MM.1S (cell line): ENCODE measurements at regions not wholly inside any gene's neighbourhood (a gene's known extent, or its start where the extent isn't known, plus 50 kb on each side); places are given as distances from the start of the nearest gene placed in this dataset.

Experiments used
- DNase-seq: peaks from one replicate; pipeline ENCODE4 v3.0.0-alpha.2; 2015
- H2AFZ ChIP-seq: fragments of 300-600 bp; sonication (generic); 2 replicates; pipeline ENCODE4 v1.6.0; 2016; ENCODE audit warnings: antibody characterized with exemption, low read length
- H3F3A ChIP-seq: fragments of 300-600 bp; sonication (generic); 2 replicates; pipeline ENCODE4 v1.6.1; 2016; ENCODE audit warnings: mild to moderate bottlenecking, antibody characterized with exemption, low read length, moderate library complexity, mixed read lengths; ENCODE audit not compliant: insufficient read depth
- H3K27ac ChIP-seq: fragments of 300-600 bp; sonication (generic); 2 replicates; pipeline ENCODE4 v1.5.1; 2016; ENCODE audit warnings: mild to moderate bottlenecking, low read length
- H3K27me3 ChIP-seq: fragments of 300-600 bp; sonication (generic); replicated peaks from 2 replicates; pipeline ENCODE4 v1.6.0; 2016; ENCODE audit warnings: low read length; ENCODE audit not compliant: insufficient read depth
- H3K36me3 ChIP-seq: fragments of 300-600 bp; sonication (generic); replicated peaks from 2 replicates; pipeline ENCODE4 v1.6.1; 2016; ENCODE audit warnings: mild to moderate bottlenecking, low read length, mixed read lengths; ENCODE audit not compliant: insufficient read depth
- H3K4me1 ChIP-seq: fragments of 300-600 bp; sonication (generic); 2 replicates; pipeline ENCODE4 v1.6.1; 2016; ENCODE audit warnings: low read length, mixed read lengths
- H3K4me2 ChIP-seq: fragments of 300-600 bp; sonication (generic); 2 replicates; pipeline ENCODE4 v1.6.0; 2016; ENCODE audit warnings: low read depth, low read length
- H3K4me3 ChIP-seq: fragments of 300-600 bp; sonication (generic); 2 replicates; pipeline ENCODE4 v1.5.1; 2016; ENCODE audit warnings: low read length, mixed read lengths
- H3K79me2 ChIP-seq: fragments of 300-600 bp; sonication (generic); 2 replicates; pipeline ENCODE4 v1.6.1; 2016; ENCODE audit warnings: mixed run types, low read length, mixed read lengths
- H3K9ac ChIP-seq: fragments of 300-600 bp; sonication (generic); 2 replicates; pipeline ENCODE4 v1.6.1; 2016; ENCODE audit warnings: low read length, mixed read lengths
- H3K9me2 ChIP-seq: fragments of 300-600 bp; sonication (generic); replicated peaks from 2 replicates; pipeline ENCODE4 v1.6.1; 2016; ENCODE audit warnings: mild to moderate bottlenecking, low read length, mixed read lengths; ENCODE audit not compliant: insufficient read depth
- H3K9me3 ChIP-seq: fragments of 300-600 bp; sonication (generic); replicated peaks from 2 replicates; pipeline ENCODE4 v1.6.1; 2016; ENCODE audit warnings: mild to moderate bottlenecking, low read length, mixed read lengths; ENCODE audit not compliant: insufficient read depth
- H4K20me1 ChIP-seq: fragments of 300-600 bp; sonication (generic); 2 replicates; pipeline ENCODE4 v1.6.1; 2016; ENCODE audit warnings: mild to moderate bottlenecking, low read length, moderate library complexity, mixed read lengths; ENCODE audit not compliant: insufficient read depth
- EZH2 ChIP-seq: fragments of 300-600 bp; sonication (generic); optimal IDR thresholded peaks from 2 replicates; pipeline ENCODE3; 2017; ENCODE audit warnings: low read depth, mild to moderate bottlenecking, antibody characterized with exemption, low read length, mixed read lengths
- EZH2phosphoT487 ChIP-seq: fragments of 300-600 bp; sonication (generic); IDR thresholded peaks from 2 replicates; pipeline ENCODE4 v1.6.1; 2018; ENCODE audit warnings: antibody characterized with exemption, low read length
- TF ChIP-seq, protein P1 (sequence below): fragments of 300-600 bp; sonication (generic); IDR thresholded peaks from 2 replicates; pipeline ENCODE4 v1.5.1; 2016; ENCODE audit warnings: antibody characterized with exemption, low read length, mixed read lengths

DNA sequence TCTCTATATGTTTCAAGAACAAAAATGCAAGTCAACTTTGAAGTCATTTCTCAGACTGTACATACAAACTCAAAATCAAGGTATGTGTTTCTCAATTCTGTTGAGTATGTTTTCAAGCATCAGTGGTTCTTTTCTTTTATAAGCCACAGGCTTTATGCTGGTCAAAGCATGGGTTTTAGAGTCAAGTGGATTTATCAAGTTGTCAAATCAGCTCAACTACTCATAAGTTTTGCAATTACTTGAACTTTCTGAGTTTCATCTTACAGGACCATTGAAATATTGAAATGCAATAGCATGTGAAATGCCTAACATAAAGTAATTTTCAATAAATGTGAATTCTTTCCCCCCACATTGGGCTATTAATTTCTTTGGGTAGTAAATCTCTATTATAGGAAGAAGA, 239.9 kb upstream of the DKK2 start:
- H3K9me2 ChIP-seq, result no peaks in the 10 kb centered on the region
- H3F3A ChIP-seq, result no peaks in the 10 kb centered on the region
- no peak overlapping the region for H2AFZ ChIP-seq
- no peak for DNase-seq
- H3K4me1 ChIP-seq, result no peaks in the 10 kb centered on the region
- H3K36me3 ChIP-seq, result no peaks in the 10 kb centered on the region
- no peak overlapping the region for H3K9ac ChIP-seq
- H3K4me2 ChIP-seq, result no peak overlapping the region
- H3K27me3 ChIP-seq, result no peaks in the 10 kb centered on the region
- no peaks in the 10 kb centered on the region for H3K79me2 ChIP-seq
- TF ChIP-seq, protein P1, sequence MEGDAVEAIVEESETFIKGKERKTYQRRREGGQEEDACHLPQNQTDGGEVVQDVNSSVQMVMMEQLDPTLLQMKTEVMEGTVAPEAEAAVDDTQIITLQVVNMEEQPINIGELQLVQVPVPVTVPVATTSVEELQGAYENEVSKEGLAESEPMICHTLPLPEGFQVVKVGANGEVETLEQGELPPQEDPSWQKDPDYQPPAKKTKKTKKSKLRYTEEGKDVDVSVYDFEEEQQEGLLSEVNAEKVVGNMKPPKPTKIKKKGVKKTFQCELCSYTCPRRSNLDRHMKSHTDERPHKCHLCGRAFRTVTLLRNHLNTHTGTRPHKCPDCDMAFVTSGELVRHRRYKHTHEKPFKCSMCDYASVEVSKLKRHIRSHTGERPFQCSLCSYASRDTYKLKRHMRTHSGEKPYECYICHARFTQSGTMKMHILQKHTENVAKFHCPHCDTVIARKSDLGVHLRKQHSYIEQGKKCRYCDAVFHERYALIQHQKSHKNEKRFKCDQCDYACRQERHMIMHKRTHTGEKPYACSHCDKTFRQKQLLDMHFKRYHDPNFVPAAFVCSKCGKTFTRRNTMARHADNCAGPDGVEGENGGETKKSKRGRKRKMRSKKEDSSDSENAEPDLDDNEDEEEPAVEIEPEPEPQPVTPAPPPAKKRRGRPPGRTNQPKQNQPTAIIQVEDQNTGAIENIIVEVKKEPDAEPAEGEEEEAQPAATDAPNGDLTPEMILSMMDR, result no peak
- TF ChIP-seq EZH2phosphoT487, result no peak
- no peak for TF ChIP-seq EZH2
- H3K4me3 ChIP-seq, result no peak overlapping the region
- H3K9me3 ChIP-seq, result no peaks in the 10 kb centered on the region
- no peaks in the 10 kb centered on the region for H4K20me1 ChIP-seq
- H3K27ac ChIP-seq, result no peak overlapping the region

DNA sequence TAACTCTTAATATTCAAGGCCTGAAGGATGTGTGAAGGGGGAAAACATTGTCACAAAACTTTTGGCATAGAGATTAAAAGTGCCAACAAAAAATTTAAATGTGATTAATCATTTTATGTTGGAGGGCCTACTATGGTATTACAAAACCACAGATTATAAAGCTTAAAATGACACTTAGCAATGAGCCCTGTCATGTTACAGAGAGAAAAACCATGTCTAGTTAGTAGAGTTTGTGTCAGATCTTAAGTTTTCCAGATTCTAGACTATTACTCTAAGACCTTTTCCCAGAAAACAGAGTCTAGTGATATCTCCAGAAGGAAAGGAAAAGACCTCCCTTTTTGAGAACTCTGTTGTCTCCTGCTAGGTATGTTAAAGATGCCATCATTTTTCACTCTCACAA, 239.1 kb upstream of the DKK2 start:
- Histone ChIP-seq H3K9me2 (no peaks in the 10 kb centered on the region), H3K79me2 (no peaks in the 10 kb centered on the region), H3K4me3 (no peak overlapping the region), H3F3A (no peaks in the 10 kb centered on the region), H3K9ac (no peak overlapping the region), H2AFZ (no peak overlapping the region), H3K36me3 (no peaks in the 10 kb centered on the region), H3K4me2 (no peak overlapping the region), H4K20me1 (no peaks in the 10 kb centered on the region), H3K4me1 (no peaks in the 10 kb centered on the region), H3K27ac (no peak overlapping the region), H3K27me3 (no peaks in the 10 kb centered on the region), H3K9me3 (no peaks in the 10 kb centered on the region)
- DNase-seq, result no peak
- TF ChIP-seq, protein P1, result no peak
- TF ChIP-seq EZH2, result no peak
- no peak for TF ChIP-seq EZH2phosphoT487

DNA sequence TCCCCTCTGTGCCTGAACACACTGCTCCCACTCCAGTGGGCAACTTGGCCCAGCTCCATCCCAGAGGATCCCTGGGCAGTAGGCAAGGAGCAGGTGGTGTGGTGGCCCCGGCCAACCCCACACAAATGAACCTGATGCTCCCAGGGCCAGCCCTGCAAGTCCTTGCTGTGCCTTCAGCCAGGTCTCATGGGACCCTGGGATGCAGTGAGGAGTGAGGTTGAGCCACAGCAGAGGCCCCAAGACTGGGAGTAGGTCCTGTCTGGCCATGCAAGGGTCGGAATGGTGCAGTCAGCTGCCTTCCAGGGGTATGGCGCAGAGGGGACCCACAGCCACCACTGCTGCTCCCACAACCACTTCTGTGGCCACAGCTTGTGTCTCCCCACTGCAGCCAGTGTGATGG, 234.5 kb upstream of the DKK2 start:
- Histone ChIP-seq H3K4me1 (no peaks in the 10 kb centered on the region), H3K4me3 (no peak overlapping the region), H3K9me3 (no peaks in the 10 kb centered on the region), H3K4me2 (no peak overlapping the region), H4K20me1 (no peaks in the 10 kb centered on the region), H3K79me2 (no peaks in the 10 kb centered on the region), H3K36me3 (no peaks in the 10 kb centered on the region), H3K9me2 (no peaks in the 10 kb centered on the region), H3F3A (no peaks in the 10 kb centered on the region), H2AFZ (no peak overlapping the region), H3K27ac (no peak overlapping the region), H3K27me3 (no peaks in the 10 kb centered on the region), H3K9ac (no peak overlapping the region)
- TF ChIP-seq, protein P1, result no peak
- TF ChIP-seq EZH2, result no peak
- TF ChIP-seq EZH2phosphoT487, result no peak
- no peak for DNase-seq
